Activated naive CD4-positive, alpha-beta T cell treated with anti-CD3 and anti-CD28 coated beads for 36 hours (primary cell): ENCODE measurements at regions not wholly inside any gene's neighbourhood (a gene's known extent, or its start where the extent isn't known, plus 50 kb on each side); places are given as distances from the start of the nearest gene placed in this dataset.

Source experiments
- CTCF ChIA-PET: fragments of 350-600 bp; sonication (Branson Sonifier 250); formaldehyde crosslinking; loops from one replicate; lab custom pipeline; 2021; ENCODE audit warnings: antibody characterized with exemption; lab: Charles Lee
- DNase-seq: peaks from one replicate; pipeline ENCODE4 v3.0.0-alpha.2; 2020
- H3K27ac Mint-ChIP-seq: one replicate; pipeline ENCODE4 v1.8.0; 2021; ENCODE audit warnings: mild to moderate bottlenecking, mixed read lengths
- H3K27me3 Mint-ChIP-seq: one replicate; pipeline ENCODE4 v1.8.0; 2021; ENCODE audit warnings: low read depth, mixed read lengths
- H3K36me3 Mint-ChIP-seq: one replicate; pipeline ENCODE4 v1.8.0; 2021; ENCODE audit warnings: low read depth, mixed read lengths
- H3K4me1 Mint-ChIP-seq: one replicate; pipeline ENCODE4 v1.8.0; 2021; ENCODE audit warnings: low read depth, mixed read lengths
- H3K4me3 Mint-ChIP-seq: one replicate; pipeline ENCODE4 v1.8.0; 2021; ENCODE audit warnings: mild to moderate bottlenecking, moderate library complexity, mixed read lengths
- H3K9me3 Mint-ChIP-seq: one replicate; pipeline ENCODE4 v1.8.0; 2021; ENCODE audit warnings: mixed read lengths
- intact Hi-C: fragments of 100-400 bp; cut with micrococcal nuclease; formaldehyde crosslinking; loops from one replicate; pipeline ENCODE4 v1.15.1; 2023

DNA sequence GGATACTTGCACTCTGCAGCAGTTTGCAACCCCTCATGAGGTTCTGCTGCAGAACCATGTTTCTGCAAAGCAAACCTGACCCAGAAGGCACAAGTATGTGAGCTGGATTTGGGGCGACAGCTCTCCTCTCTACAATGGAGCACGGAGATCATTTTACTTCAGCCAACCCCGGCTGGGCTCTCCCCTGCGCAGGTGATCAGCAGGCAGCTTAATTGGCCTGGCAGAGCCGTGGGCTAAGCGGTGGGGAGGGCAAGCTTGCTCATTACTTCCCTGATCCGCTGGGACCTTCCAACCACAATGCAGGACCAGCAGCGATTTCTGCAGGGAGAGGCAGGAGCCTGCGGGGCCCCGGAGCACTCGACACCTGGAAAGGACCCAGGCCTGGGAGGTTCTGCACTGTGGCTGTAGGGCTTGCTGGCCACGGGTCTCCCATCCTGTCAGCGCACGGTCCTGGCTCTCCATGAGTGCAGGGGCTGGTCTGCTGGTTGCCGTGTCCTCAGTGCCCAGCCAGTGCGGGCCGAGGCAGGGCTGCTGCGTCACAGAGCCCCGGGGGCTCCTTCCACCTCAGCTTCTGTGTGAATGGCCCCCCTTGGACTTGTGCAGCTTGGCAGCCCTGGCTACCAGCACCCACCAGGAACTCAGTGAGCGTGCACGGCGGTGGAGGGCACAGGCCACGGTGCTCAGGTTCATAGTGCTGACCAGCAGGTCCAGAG is 51.8 kb upstream of the RAPGEF1 start:
- H3K4me1 Mint-ChIP-seq: no peaks in the 10 kb centered on the region
- H3K27ac Mint-ChIP-seq: no peak overlapping the region
- no peak overlapping the region for H3K4me3 Mint-ChIP-seq
- peaks cover 30% of the 10 kb centered on the region for H3K27me3 Mint-ChIP-seq
- CTCF ChIA-PET: no interaction called here
- no peak for DNase-seq
- no peaks in the 10 kb centered on the region for H3K36me3 Mint-ChIP-seq
- no peaks in the 10 kb centered on the region for H3K9me3 Mint-ChIP-seq
- intact Hi-C loops: loop anchor here (2.0 kb wide), 1 partner anchor 33 kb away; no protein-coding TSS in a partner anchor
